AG04450 (cell line): ENCODE measurements at regions not wholly inside any gene's neighbourhood (a gene's known extent, or its start where the extent isn't known, plus 50 kb on each side); places are given as distances from the start of the nearest gene placed in this dataset.
"Not testable (repeated sequence)": the region's sequence is repeated elsewhere in the genome, so short reads cannot be mapped to it uniquely, and the experiment has no call there.

ENCODE experiments used
- CTCF ChIA-PET: fragments of 300-600, 350-600 bp; formaldehyde crosslinking; extraction: SDS; loops from one replicate; lab custom pipeline; 2022; ENCODE audit warnings: antibody characterized with exemption, inconsistent platforms; lab: Charles Lee
- POLR2A ChIA-PET: fragments of 350-600 bp; formaldehyde crosslinking; extraction: SDS; loops from one replicate; lab custom pipeline; 2021; ENCODE audit warnings: antibody characterized with exemption, inconsistent platforms; lab: Yijun Ruan, JAX
- DNase-seq: peaks from one replicate; pipeline ENCODE4 v3.0.0-alpha.2; 2011; ENCODE audit warnings: low read depth, low spot score
- H3K27ac ChIP-seq: one replicate; pipeline ENCODE4 v1.5.1; 2012; ENCODE audit warnings: low read depth, low read length, control low read depth
- H3K27me3 ChIP-seq: one replicate; pipeline ENCODE4 v1.6.0; 2012; ENCODE audit warnings: low read length; ENCODE audit not compliant: control insufficient read depth, insufficient read depth
- H3K4me3 ChIP-seq: 2 replicates; pipeline ENCODE4 v1.5.1; 2011; ENCODE audit warnings: mild to moderate bottlenecking, low read depth, low read length, control low read depth
- H3K9me3 ChIP-seq: 2 replicates; pipeline ENCODE4 v1.5.1; 2012; ENCODE audit warnings: low read length; ENCODE audit not compliant: control insufficient read depth, insufficient read depth
- CTCF ChIP-seq: IDR thresholded peaks from 2 replicates; pipeline ENCODE4 v1.5.1; 2011; ENCODE audit warnings: low read depth, low read length, control low read depth, inconsistent platforms

GRCh38 chr4:59748433-59748832 lies 1451.7 kb upstream of the ADGRL3 start:
- no peak overlapping the region for H3K4me3 ChIP-seq
- CTCF ChIA-PET = no interaction called here
- no peak for TF ChIP-seq CTCF
- H3K27me3 ChIP-seq = no peaks in the 10 kb centered on the region
- H3K27ac ChIP-seq = no peak overlapping the region
- peaks cover 6% of the 10 kb centered on the region for H3K9me3 ChIP-seq
- no peak for DNase-seq
- POLR2A ChIA-PET = no interaction called here

- DNase-seq = no peak
- TF ChIP-seq CTCF = no peak
- Histone ChIP-seq H3K27me3 (no peaks in the 10 kb centered on the region), H3K9me3 (peaks cover 9% of the 10 kb centered on the region), H3K27ac (no peak overlapping the region), H3K4me3 (no peak overlapping the region)
- CTCF ChIA-PET = no interaction called here
- POLR2A ChIA-PET = no interaction called here
Observed at GRCh38 chr4:59759082-59759825, 1440.9 kb upstream of the ADGRL3 start.

- DNase-seq = no peak
- Histone ChIP-seq H3K27me3 (no peaks in the 10 kb centered on the region), H3K27ac (no peak overlapping the region), H3K4me3 (no peak overlapping the region), H3K9me3 (peaks cover 9% of the 10 kb centered on the region)
- no peak for TF ChIP-seq CTCF
- POLR2A ChIA-PET = no interaction called here
- CTCF ChIA-PET = no interaction called here
Observed at GRCh38 chr4:59762344-59762743, 1437.8 kb upstream of the ADGRL3 start.

- no peaks in the 10 kb centered on the region for H3K9me3 ChIP-seq
- CTCF ChIA-PET = no interaction called here
- TF ChIP-seq CTCF = no peak
- no peak for DNase-seq
- POLR2A ChIA-PET = no interaction called here
- H3K27ac ChIP-seq = no peak overlapping the region
- no peaks in the 10 kb centered on the region for H3K27me3 ChIP-seq
- no peak overlapping the region for H3K4me3 ChIP-seq
Observed at GRCh38 chr4:59770601-59771264, 1429.4 kb upstream of the ADGRL3 start.

- DNase-seq = no peak
- Histone ChIP-seq H3K4me3 (no peak overlapping the region), H3K9me3 (no peaks in the 10 kb centered on the region), H3K27ac (no peak overlapping the region), H3K27me3 (no peaks in the 10 kb centered on the region)
- TF ChIP-seq CTCF = no peak
- POLR2A ChIA-PET = no interaction called here
- CTCF ChIA-PET = no interaction called here
Observed at GRCh38 chr4:59772641-59773139, 1427.4 kb upstream of the ADGRL3 start.

- CTCF ChIA-PET, DNase-seq, H3K4me3 ChIP-seq, H3K27me3 ChIP-seq, H3K27ac ChIP-seq, POLR2A ChIA-PET: not testable (repeated sequence)
- peaks cover 11% of the 10 kb centered on the region; the same call in 1 of the 2 replicates for H3K9me3 ChIP-seq
Observed at GRCh38 chr4:59780271-59780670, 1419.9 kb upstream of the ADGRL3 start.
